Mesenchymal stem cell (in vitro differentiated cells and primary cell): ENCODE measurements at regions not wholly inside any gene's neighbourhood (a gene's known extent, or its start where the extent isn't known, plus 50 kb on each side); places are given as distances from the start of the nearest gene placed in this dataset.

Source experiments
- DNase-seq: peaks from one replicate; pipeline ENCODE4 v3.0.0-alpha.2; 2013
- H2AFZ ChIP-seq: one replicate; pipeline ENCODE4 v1.6.1; 2013; ENCODE audit warnings: low read depth, mild to moderate bottlenecking, control low read depth, inconsistent platforms, low read length, moderate library complexity
- H2AK5ac ChIP-seq: 2 replicates; pipeline ENCODE4 v1.6.1; 2013; ENCODE audit warnings: low read length, moderate library complexity, mild to moderate bottlenecking, inconsistent platforms; ENCODE audit not compliant: severe bottlenecking
- H2BK120ac ChIP-seq: one replicate; pipeline ENCODE4 v1.6.1; 2013; ENCODE audit warnings: low read depth, mild to moderate bottlenecking, inconsistent platforms, low read length, moderate library complexity
- H2BK12ac ChIP-seq, 2 experiments: one replicate each; pipeline ENCODE4 v1.6.1; 2013; ENCODE audit warnings: inconsistent platforms in 2 of 2, low read length in 2 of 2, mild to moderate bottlenecking in 2 of 2, moderate library complexity in 2 of 2, control low read depth in 1 of 2
- H2BK15ac ChIP-seq: one replicate; pipeline ENCODE4 v1.6.1; 2013; ENCODE audit warnings: mild to moderate bottlenecking, low read depth, inconsistent platforms; ENCODE audit not compliant: poor library complexity, severe bottlenecking
- H2BK5ac ChIP-seq: 2 replicates; pipeline ENCODE4 v1.6.1; 2013; ENCODE audit warnings: low read depth, mild to moderate bottlenecking, low read length, control low read depth, inconsistent platforms; ENCODE audit not compliant: poor library complexity, severe bottlenecking
- H3K14ac ChIP-seq, 2 experiments: one replicate each; pipeline ENCODE4 v1.6.1; 2013; ENCODE audit warnings: inconsistent platforms in 2 of 2, low read length in 2 of 2, control low read depth in 1 of 2, mild to moderate bottlenecking in 1 of 2, moderate library complexity in 1 of 2
- H3K18ac ChIP-seq, 2 experiments: one replicate each; pipeline ENCODE4 v1.6.1; 2013; ENCODE audit warnings: inconsistent platforms in 2 of 2, low read length in 2 of 2, control low read depth in 1 of 2, low read depth in 1 of 2, mild to moderate bottlenecking in 1 of 2
- H3K23ac ChIP-seq, 2 experiments: one replicate each; pipeline ENCODE4 v1.6.1; 2013; ENCODE audit warnings: inconsistent platforms in 2 of 2, low read length in 2 of 2, mild to moderate bottlenecking in 2 of 2, moderate library complexity in 2 of 2, control low read depth in 1 of 2
- H3K27ac ChIP-seq: 2 replicates; pipeline ENCODE4 v1.5.1; 2013; ENCODE audit warnings: mild to moderate bottlenecking, moderate library complexity, low read length, control low read depth, inconsistent platforms; ENCODE audit not compliant: poor library complexity, severe bottlenecking
- H3K27me3 ChIP-seq, 2 experiments: 2 replicates each; pipeline versions ENCODE4 v1.6.1 to v1.7.0; 2013; ENCODE audit warnings: low read length in 2 of 2, mild to moderate bottlenecking in 2 of 2, moderate library complexity in 2 of 2, control low read depth in 1 of 2, inconsistent platforms in 1 of 2; ENCODE audit not compliant: control insufficient read depth in 1 of 2, insufficient read depth in 1 of 2
- H3K36me3 ChIP-seq, 2 experiments: 2 replicates each; pipeline versions ENCODE4 v1.6.1 to v1.7.0; 2013; ENCODE audit warnings: low read length in 2 of 2, control low read depth in 1 of 2, inconsistent platforms in 1 of 2, low read depth in 1 of 2, mild to moderate bottlenecking in 1 of 2; ENCODE audit not compliant: insufficient read depth in 2 of 2, control insufficient read depth in 1 of 2
- H3K4ac ChIP-seq, 2 experiments: one replicate each; pipeline ENCODE4 v1.6.1; 2013; ENCODE audit warnings: inconsistent platforms in 2 of 2, low read length in 2 of 2, mild to moderate bottlenecking in 2 of 2, moderate library complexity in 2 of 2, control low read depth in 1 of 2, low read depth in 1 of 2
- H3K4me1 ChIP-seq: 2 replicates; pipeline ENCODE4 v1.6.1; 2013; ENCODE audit warnings: low read depth, low read length, control low read depth; ENCODE audit not compliant: control insufficient read depth, insufficient read depth
- H3K4me2 ChIP-seq: 2 replicates; pipeline ENCODE4 v1.6.1; 2013; ENCODE audit warnings: low read length, mild to moderate bottlenecking, inconsistent platforms; ENCODE audit not compliant: poor library complexity, severe bottlenecking
- H3K4me3 ChIP-seq, 2 experiments: 2 replicates each; pipeline versions ENCODE4 v1.5.1 to v1.7.0; 2013; ENCODE audit warnings: low read length in 2 of 2, mild to moderate bottlenecking in 2 of 2, control low read depth in 1 of 2, low read depth in 1 of 2; ENCODE audit not compliant: insufficient read depth in 1 of 2
- H3K79me1 ChIP-seq: replicated peaks from 2 replicates; pipeline ENCODE4 v1.6.1; 2013; ENCODE audit warnings: mild to moderate bottlenecking, control low read depth, low read length, inconsistent platforms; ENCODE audit not compliant: poor library complexity, severe bottlenecking
- H3K9ac ChIP-seq: 2 replicates; pipeline ENCODE4 v1.7.0; 2013; ENCODE audit warnings: mild to moderate bottlenecking, low read length, moderate library complexity
- H3K9me3 ChIP-seq: 2 replicates; pipeline ENCODE4 v1.7.0; 2013; ENCODE audit warnings: mild to moderate bottlenecking, low read length; ENCODE audit not compliant: control insufficient read depth
- H4K8ac ChIP-seq: one replicate; pipeline ENCODE4 v1.6.1; 2013; ENCODE audit warnings: inconsistent platforms, mild to moderate bottlenecking, low read length, moderate library complexity
- H4K91ac ChIP-seq: one replicate; pipeline ENCODE4 v1.6.1; 2013; ENCODE audit warnings: mild to moderate bottlenecking, low read length, inconsistent platforms
- WGBS: methylation state at CpG from one replicate; pipeline ENCODE4 v1.1.7; 2013; ENCODE audit warnings: mixed read lengths; 5-methylcytosine and 5-hydroxymethylcytosine counted together

GRCh38 chr2:128638341-128639119 is 319.9 kb upstream of the HS6ST1 start:
- no peak overlapping the region for H2AK5ac ChIP-seq
- no peaks in the 10 kb centered on the region for H3K36me3 ChIP-seq
- H3K79me1 ChIP-seq = no peaks in the 10 kb centered on the region
- H3K9me3 ChIP-seq = no peaks in the 10 kb centered on the region
- H3K9ac ChIP-seq = no peak overlapping the region
- peaks cover 0 to 5% of the 10 kb centered on the region in 2 experiments for H3K27me3 ChIP-seq
- H3K18ac ChIP-seq = no peak overlapping the region
- H4K91ac ChIP-seq = no peak overlapping the region
- peaks cover 3% of the 10 kb centered on the region for H3K4me1 ChIP-seq
- DNase-seq = no peak
- H2BK5ac ChIP-seq = no peak overlapping the region
- H3K4ac ChIP-seq = no peak overlapping the region
- no peak overlapping the region for H3K4me2 ChIP-seq
- WGBS = 77% methylated on average over 11 of the region's 12 CpGs
- no peak overlapping the region for H2AFZ ChIP-seq
- no peak overlapping the region for H3K4me3 ChIP-seq
- H2BK12ac ChIP-seq = no peak overlapping the region
- H3K23ac ChIP-seq = no peak overlapping the region
- H3K27ac ChIP-seq = no peak overlapping the region
- no peak overlapping the region for H3K14ac ChIP-seq
- no peak overlapping the region for H2BK15ac ChIP-seq
- H4K8ac ChIP-seq = no peak overlapping the region
- H2BK120ac ChIP-seq = no peak overlapping the region

DNA sequence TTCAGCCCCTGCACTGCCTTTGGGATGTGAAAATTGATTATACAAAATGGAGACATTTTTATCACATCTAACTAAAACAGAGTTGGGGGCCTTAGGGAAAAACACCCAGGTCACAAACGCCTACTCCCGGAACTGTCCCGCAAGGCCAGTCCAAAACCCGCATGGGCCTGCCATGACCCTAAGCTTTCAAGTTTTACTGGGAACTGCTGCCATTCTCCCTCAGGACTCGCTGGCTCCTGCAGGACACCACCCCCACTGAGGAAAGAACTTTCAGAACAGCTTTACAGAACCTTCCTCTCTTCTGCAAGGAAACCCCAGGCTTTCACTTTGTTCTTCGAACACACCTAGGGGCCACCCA is 320.4 kb upstream of the HS6ST1 start:
- Histone ChIP-seq H3K9me3 (no peaks in the 10 kb centered on the region), H3K18ac (no peak overlapping the region), H4K91ac (no peak overlapping the region), H3K27me3 (peaks cover 0 to 10% of the 10 kb centered on the region in 2 experiments), H3K23ac (no peak overlapping the region), H2BK120ac (no peak overlapping the region), H3K4ac (no peak overlapping the region), H3K14ac (no peak overlapping the region), H2AK5ac (no peak overlapping the region), H2BK15ac (no peak overlapping the region), H3K4me1 (peaks cover 3% of the 10 kb centered on the region), H3K27ac (no peak overlapping the region), H3K36me3 (no peaks in the 10 kb centered on the region), H2AFZ (no peak overlapping the region), H3K4me3 (no peak overlapping the region), H2BK5ac (no peak overlapping the region), H3K4me2 (no peak overlapping the region), H3K79me1 (no peaks in the 10 kb centered on the region), H4K8ac (no peak overlapping the region), H2BK12ac (no peak overlapping the region), H3K9ac (no peak overlapping the region)
- DNase-seq = no peak
- WGBS = 81% methylated on average over 6 of the region's 6 CpGs

GRCh38 chr2:128639693-128640092 is 321.0 kb upstream of the HS6ST1 start:
- Histone ChIP-seq H3K4ac (no peak overlapping the region), H3K4me3 (no peak overlapping the region), H3K4me2 (no peak overlapping the region), H3K9ac (no peak overlapping the region), H3K4me1 (peaks cover 3% of the 10 kb centered on the region), H2BK5ac (no peak overlapping the region), H2BK12ac (no peak overlapping the region), H3K23ac (no peak overlapping the region), H2AFZ (no peak overlapping the region), H3K27me3 (peaks cover 0 to 14% of the 10 kb centered on the region in 2 experiments), H3K18ac (no peak overlapping the region), H3K79me1 (no peaks in the 10 kb centered on the region), H3K9me3 (no peaks in the 10 kb centered on the region), H3K27ac (no peak overlapping the region), H4K91ac (no peak overlapping the region), H4K8ac (no peak overlapping the region), H2BK15ac (no peak overlapping the region), H3K36me3 (no peaks in the 10 kb centered on the region), H3K14ac (no peak overlapping the region), H2BK120ac (no peak overlapping the region), H2AK5ac (no peak overlapping the region)
- 92% methylated on average over 11 of the region's 11 CpGs for WGBS
- no peak for DNase-seq

DNA sequence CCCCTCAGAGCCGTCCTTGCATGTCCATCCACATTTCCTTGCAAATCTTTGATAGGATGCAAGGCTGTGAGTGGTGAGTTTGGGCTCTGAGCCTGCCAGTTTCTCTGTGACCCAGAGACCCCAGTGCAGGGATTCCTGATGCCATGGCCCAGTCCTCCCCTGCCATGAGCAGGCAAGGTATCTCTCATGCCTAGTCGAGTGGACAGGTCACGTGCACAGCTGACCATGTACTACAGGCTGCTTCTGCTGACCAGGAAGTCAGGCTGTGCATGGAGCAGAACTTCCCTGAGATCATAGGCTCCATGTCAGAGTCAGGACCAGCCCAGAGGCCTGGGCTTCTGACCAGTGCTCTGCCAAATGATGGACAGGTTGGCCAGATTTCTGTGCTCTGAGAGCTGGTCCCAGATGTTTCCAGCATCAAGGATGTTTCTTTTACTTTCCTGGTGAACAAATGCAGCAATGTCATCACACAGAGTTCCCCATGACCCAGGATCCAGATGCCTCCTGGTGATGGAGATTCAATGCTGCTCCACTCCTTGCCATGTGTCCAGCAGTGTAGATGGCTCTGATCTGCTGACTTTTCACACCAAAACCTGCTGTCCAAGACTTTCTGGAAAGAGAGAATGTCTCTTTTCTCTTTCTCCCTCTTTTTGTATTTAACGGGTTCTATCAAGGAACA is 321.6 kb upstream of the HS6ST1 start:
- H3K36me3 ChIP-seq = no peaks in the 10 kb centered on the region
- no peak overlapping the region for H4K91ac ChIP-seq
- no peak overlapping the region for H3K4me2 ChIP-seq
- no peak overlapping the region for H4K8ac ChIP-seq
- H3K27ac ChIP-seq = no peak overlapping the region
- H3K4me3 ChIP-seq = no peak overlapping the region
- no peak overlapping the region for H3K9ac ChIP-seq
- 94% methylated on average over 4 of the region's 4 CpGs for WGBS
- no peak overlapping the region for H3K14ac ChIP-seq
- H3K4me1 ChIP-seq = peaks cover 3% of the 10 kb centered on the region
- no peak overlapping the region for H2BK5ac ChIP-seq
- no peak overlapping the region for H2BK15ac ChIP-seq
- H3K27me3 ChIP-seq = peaks cover 4 to 14% of the 10 kb centered on the region in 2 experiments
- H3K18ac ChIP-seq = no peak overlapping the region
- DNase-seq = no peak
- no peak overlapping the region for H2BK12ac ChIP-seq
- no peaks in the 10 kb centered on the region for H3K79me1 ChIP-seq
- no peaks in the 10 kb centered on the region for H3K9me3 ChIP-seq
- H2AK5ac ChIP-seq = no peak overlapping the region
- H3K4ac ChIP-seq = no peak overlapping the region
- no peak overlapping the region for H2AFZ ChIP-seq
- H2BK120ac ChIP-seq = no peak overlapping the region
- no peak overlapping the region for H3K23ac ChIP-seq
